Upper lobe of left lung (tissue), 6 donors: ENCODE measurements at regions not wholly inside any gene's neighbourhood (a gene's known extent, or its start where the extent isn't known, plus 50 kb on each side); places are given as distances from the start of the nearest gene placed in this dataset.
A peak's percentile ranks its signal among the peaks of the same experiment; 100 is the strongest.

ENCODE experiments used
- ATAC-seq, 2 donors: fragments of 200-7000 bp; cut with Tn5 transposase; one replicate each; pipeline ENCODE4 v1.9.1; 2022; ENCODE audit warnings: mild to moderate bottlenecking in 2 of 2, moderate library complexity in 2 of 2; ENCODE audit not compliant: low FRiP score in 2 of 2
- DNase-seq, 2 donors: peaks; one replicate each; pipeline ENCODE4 v3.0.0-alpha.2; 2019 to 2020
- H3K27ac ChIP-seq, 4 donors: fragments of 200-600 bp; sonication (generic); one replicate each; pipeline ENCODE4 v1.5.1; 2016 to 2019
- H3K27me3 ChIP-seq, 4 donors: fragments of 200-600 bp; sonication (generic); one replicate each; pipeline ENCODE4 v1.5.1; 2017 to 2019
- H3K36me3 ChIP-seq, 4 donors: fragments of 200-600 bp; sonication (generic); one replicate each; pipeline ENCODE4 v1.5.1; 2016 to 2019
- H3K4me1 ChIP-seq, 4 donors: fragments of 200-600 bp; sonication (generic); one replicate each; pipeline ENCODE4 v1.5.1; 2018 to 2019
- H3K4me3 ChIP-seq, 4 donors: fragments of 200-600 bp; sonication (generic); one replicate each; pipeline ENCODE4 v1.5.1; 2017 to 2019; ENCODE audit warnings: mild to moderate bottlenecking in 2 of 4, moderate library complexity in 1 of 4
- H3K9me3 ChIP-seq, 4 donors: fragments of 200-600 bp; sonication (generic); one replicate each; pipeline ENCODE4 v1.5.1; 2018 to 2019
- EP300 ChIP-seq, 4 donors: sonication (generic); formaldehyde crosslinking; IDR thresholded peaks; one replicate each; pipeline ENCODE4 v1.5.1; 2017; ENCODE audit warnings: antibody characterized with exemption in 4 of 4, control low read depth in 2 of 4
- POLR2A ChIP-seq, 4 donors: fragments of 450-650 bp; IDR thresholded peaks; one replicate each; pipeline ENCODE4 v1.5.1; 2016 to 2017; ENCODE audit warnings: antibody characterized with exemption in 4 of 4, mild to moderate bottlenecking in 2 of 4
- POLR2AphosphoS5 ChIP-seq, 2 donors: sonication (generic); formaldehyde crosslinking; IDR thresholded peaks; one replicate each; pipeline ENCODE4 v1.5.1; 2017; ENCODE audit warnings: antibody characterized with exemption in 2 of 2
- WGBS, 2 donors: methylation state at CpG; one replicate each; pipeline ENCODE4 v1.1.5; 2017 to 2018; 5-methylcytosine and 5-hydroxymethylcytosine counted together
- TF ChIP-seq, protein P1 (sequence below), 6 experiments: fragments of 450-650 bp in 4 of 6; fragments of 200-600 bp in 2 of 6; sonication (generic) in 2 of 6; IDR thresholded peaks; one replicate each; pipeline ENCODE4 v1.5.1; 2016 to 2019; ENCODE audit warnings: antibody characterized with exemption in 6 of 6
- donor health status: DM: no; HTN: no; CAD: no; lungs with moderate emphysema.
- donor health status: DM: no; HTN: yes; CAD: no; lungs with severe emphysema.

DNA sequence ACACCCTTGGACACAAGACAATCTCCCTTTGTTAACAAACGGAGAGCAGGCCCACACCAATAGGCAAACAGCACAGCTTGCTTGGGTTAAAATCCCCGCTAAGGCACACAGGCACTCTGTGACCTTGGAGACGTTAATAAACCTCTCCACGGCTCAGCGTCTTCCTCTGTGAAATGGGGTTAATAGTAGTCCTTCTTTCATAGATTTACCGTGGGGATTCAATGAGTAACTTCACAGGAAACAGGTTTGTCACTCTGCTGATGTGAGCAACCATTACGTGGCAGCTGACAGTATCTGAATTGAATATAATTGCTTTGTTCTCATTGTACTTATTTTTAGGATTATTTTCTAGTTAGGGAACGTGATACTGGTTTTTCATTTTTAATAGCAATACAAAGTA, 65.2 kb upstream of the ADRA1B start:
- 62 to 74% methylated on average over 8 of the region's 8 CpGs for WGBS, 2 donors
- Histone ChIP-seq H3K4me1 (no peaks in the 10 kb centered on the region), H3K9me3 (no peaks in the 10 kb centered on the region), H3K27ac (no peak overlapping the region), H3K36me3 (no peaks in the 10 kb centered on the region), H3K27me3 (no peaks in the 10 kb centered on the region), H3K4me3 (no peak overlapping the region)
- TF ChIP-seq, protein P1, sequence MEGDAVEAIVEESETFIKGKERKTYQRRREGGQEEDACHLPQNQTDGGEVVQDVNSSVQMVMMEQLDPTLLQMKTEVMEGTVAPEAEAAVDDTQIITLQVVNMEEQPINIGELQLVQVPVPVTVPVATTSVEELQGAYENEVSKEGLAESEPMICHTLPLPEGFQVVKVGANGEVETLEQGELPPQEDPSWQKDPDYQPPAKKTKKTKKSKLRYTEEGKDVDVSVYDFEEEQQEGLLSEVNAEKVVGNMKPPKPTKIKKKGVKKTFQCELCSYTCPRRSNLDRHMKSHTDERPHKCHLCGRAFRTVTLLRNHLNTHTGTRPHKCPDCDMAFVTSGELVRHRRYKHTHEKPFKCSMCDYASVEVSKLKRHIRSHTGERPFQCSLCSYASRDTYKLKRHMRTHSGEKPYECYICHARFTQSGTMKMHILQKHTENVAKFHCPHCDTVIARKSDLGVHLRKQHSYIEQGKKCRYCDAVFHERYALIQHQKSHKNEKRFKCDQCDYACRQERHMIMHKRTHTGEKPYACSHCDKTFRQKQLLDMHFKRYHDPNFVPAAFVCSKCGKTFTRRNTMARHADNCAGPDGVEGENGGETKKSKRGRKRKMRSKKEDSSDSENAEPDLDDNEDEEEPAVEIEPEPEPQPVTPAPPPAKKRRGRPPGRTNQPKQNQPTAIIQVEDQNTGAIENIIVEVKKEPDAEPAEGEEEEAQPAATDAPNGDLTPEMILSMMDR (IDR thresholded peaks at IDR 0.05) = no peak
- TF ChIP-seq POLR2A (IDR thresholded peaks at IDR 0.05) = no peak
- TF ChIP-seq POLR2AphosphoS5 (IDR thresholded peaks at IDR 0.05) = no peak
- TF ChIP-seq EP300 (IDR thresholded peaks at IDR 0.05) = no peak
- ATAC-seq = no peak
- DNase-seq = no peak

DNA sequence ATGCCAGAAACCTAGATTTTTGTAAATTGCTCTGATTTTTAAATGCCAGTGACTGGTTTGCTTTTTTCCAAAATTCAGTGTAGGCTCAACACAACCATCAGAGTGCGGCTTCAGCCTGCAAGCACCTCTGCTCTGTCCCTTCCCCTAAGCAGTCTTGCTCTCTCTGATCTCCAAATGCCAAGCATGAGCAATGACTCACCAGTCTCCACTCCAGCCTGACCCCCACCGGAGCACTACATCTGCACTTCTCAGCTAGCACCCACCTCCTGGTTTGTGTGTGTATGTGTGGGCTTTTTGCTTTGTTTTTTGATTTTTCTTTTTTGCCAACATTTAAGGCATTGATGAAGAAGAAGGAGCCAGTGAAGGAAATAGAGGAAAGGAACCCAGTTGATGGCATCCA, 61.4 kb upstream of the ADRA1B start:
- WGBS, 2 donors = 88 to 89% methylated on average over 2 of the region's 2 CpGs
- Histone ChIP-seq H3K36me3 (no peaks in the 10 kb centered on the region), H3K4me1 (no peaks in the 10 kb centered on the region), H3K4me3 (no peak overlapping the region), H3K27ac (no peak overlapping the region), H3K27me3 (no peaks in the 10 kb centered on the region), H3K9me3 (no peaks in the 10 kb centered on the region)
- no peak for DNase-seq
- no peak for TF ChIP-seq POLR2AphosphoS5 (IDR thresholded peaks at IDR 0.05)
- no peak for TF ChIP-seq POLR2A (IDR thresholded peaks at IDR 0.05)
- peak in 1 of 2 donors; percentile 35 for ATAC-seq

- no peaks in the 10 kb centered on the region for H3K9me3 ChIP-seq
- DNase-seq (no peak), ATAC-seq (peak in 1 of 2 donors; percentile 91)
- 75 to 87% methylated on average over 5 of the region's 5 CpGs for WGBS, 2 donors
- TF ChIP-seq, protein P1 (IDR thresholded peaks at IDR 0.05) = no peak
- no peak for TF ChIP-seq POLR2AphosphoS5 (IDR thresholded peaks at IDR 0.05)
- TF ChIP-seq EP300 (IDR thresholded peaks at IDR 0.05) = no peak
- no peak for TF ChIP-seq POLR2A (IDR thresholded peaks at IDR 0.05)
- no peaks in the 10 kb centered on the region for H3K4me1 ChIP-seq
- H3K36me3 ChIP-seq = no peaks in the 10 kb centered on the region
- H3K27ac ChIP-seq = no peak overlapping the region
- no peak overlapping the region for H3K4me3 ChIP-seq
- H3K27me3 ChIP-seq = no peaks in the 10 kb centered on the region
These were observed 60.6 kb upstream of the ADRA1B start for GRCh38 chr5:159855476-159856191.

DNA sequence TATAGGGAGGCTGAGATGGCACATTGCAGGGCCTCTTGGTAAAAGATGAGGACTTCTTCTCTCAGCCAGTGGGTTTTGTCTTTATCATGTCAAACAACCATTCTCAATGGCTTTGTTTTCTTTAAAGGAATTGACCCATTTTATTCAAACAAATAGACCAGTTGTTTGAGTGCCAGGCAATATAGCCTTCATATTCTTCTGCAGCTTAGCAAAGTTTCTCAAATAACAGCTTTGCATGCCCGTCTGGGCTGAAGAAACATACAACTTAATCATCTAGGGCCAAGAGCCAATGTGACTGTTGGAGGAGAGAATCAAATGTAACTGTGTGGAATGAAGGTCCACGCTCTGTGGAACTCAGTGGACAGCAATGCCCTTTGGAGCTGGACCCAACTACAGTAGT, 57.4 kb upstream of the ADRA1B start:
- Histone ChIP-seq H3K27me3 (no peaks in the 10 kb centered on the region), H3K27ac (no peak overlapping the region), H3K4me1 (no peaks in the 10 kb centered on the region), H3K36me3 (no peaks in the 10 kb centered on the region), H3K4me3 (no peak overlapping the region), H3K9me3 (no peaks in the 10 kb centered on the region)
- TF ChIP-seq POLR2AphosphoS5 (IDR thresholded peaks at IDR 0.05) (no peak), EP300 (IDR thresholded peaks at IDR 0.05) (no peak), POLR2A (IDR thresholded peaks at IDR 0.05) (no peak)
- TF ChIP-seq, protein P1 (IDR thresholded peaks at IDR 0.05) = no peak
- DNase-seq = no peak
- ATAC-seq = no peak
- 72 to 88% methylated on average over 2 of the region's 2 CpGs for WGBS, 2 donors

DNA sequence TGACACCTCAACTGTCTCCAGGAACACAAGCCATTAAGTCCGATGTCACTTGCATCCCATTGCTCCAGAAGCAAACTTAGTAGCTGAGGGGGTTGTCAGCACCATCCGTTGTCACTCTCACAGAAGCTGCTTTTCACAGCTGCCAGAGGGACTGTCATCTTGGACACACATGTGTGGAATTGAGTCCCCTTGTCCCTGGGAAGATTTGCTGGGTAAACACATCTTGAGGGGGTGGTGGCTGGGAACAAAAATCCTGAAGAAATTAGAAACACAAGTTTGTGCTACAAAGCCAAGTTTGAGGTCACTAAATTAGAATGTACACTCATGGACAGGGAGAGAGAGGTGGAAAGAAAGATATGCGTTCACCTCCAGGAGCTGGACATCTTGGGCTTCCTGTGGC, 55.2 kb upstream of the ADRA1B start:
- 52 to 70% methylated on average over 3 of the region's 3 CpGs for WGBS, 2 donors
- H3K9me3 ChIP-seq = no peaks in the 10 kb centered on the region
- ATAC-seq (no peak), DNase-seq (no peak)
- TF ChIP-seq, protein P1 (IDR thresholded peaks at IDR 0.05) = no peak
- no peaks in the 10 kb centered on the region for H3K27me3 ChIP-seq
- no peaks in the 10 kb centered on the region for H3K36me3 ChIP-seq
- H3K27ac ChIP-seq = no peak overlapping the region
- no peak overlapping the region for H3K4me3 ChIP-seq
- H3K4me1 ChIP-seq = no peaks in the 10 kb centered on the region
